ENCODE measurements at regions not wholly inside any gene's neighbourhood (a gene's known extent, or its start where the extent isn't known, plus 50 kb on each side); places are given as distances from the start of the nearest gene placed in this dataset.
"Not testable (repeated sequence)": the region's sequence is repeated elsewhere in the genome, so short reads cannot be mapped to it uniquely, and the experiment has no call there.

- no peak overlapping the region for H3K9ac ChIP-seq (ENCODE audit: low read depth in 1 of 3, low read length in 3 of 3)
- no peak overlapping the region for H3K4me3 ChIP-seq (ENCODE audit: low read length in 3 of 3)
- H3K36me3 ChIP-seq (ENCODE audit: control insufficient read depth in 3 of 3, insufficient read depth in 3 of 3, low read length in 3 of 3): no peaks in the 10 kb centered on the region
- H3K4me1 ChIP-seq (ENCODE audit: control insufficient read depth in 3 of 3, insufficient read depth in 3 of 3, low read length in 3 of 3): no peaks in the 10 kb centered on the region
- peaks cover 3 to 4% (median 4%) of the 10 kb centered on the region in 3 donors for H3K9me3 ChIP-seq (ENCODE audit: control insufficient read depth in 3 of 3, low read length in 3 of 3)
- H3K27me3 ChIP-seq (ENCODE audit: control insufficient read depth in 3 of 3, insufficient read depth in 3 of 3, low read length in 3 of 3): no peaks in the 10 kb centered on the region
- H3K27ac ChIP-seq (ENCODE audit: low read depth, low read length): no peak overlapping the region
Observed at GRCh38 chrX:817759-818300, 187.2 kb downstream of the SHOX start.

- not testable (repeated sequence) for H3K9ac ChIP-seq (ENCODE audit: low read depth in 1 of 3, low read length in 3 of 3); H3K4me3 ChIP-seq (ENCODE audit: low read length in 3 of 3); H3K9me3 ChIP-seq (ENCODE audit: control insufficient read depth in 3 of 3, low read length in 3 of 3); H3K4me1 ChIP-seq (ENCODE audit: control insufficient read depth in 3 of 3, insufficient read depth in 3 of 3, low read length in 3 of 3); H3K27ac ChIP-seq (ENCODE audit: low read depth, low read length); H3K36me3 ChIP-seq (ENCODE audit: control insufficient read depth in 3 of 3, insufficient read depth in 3 of 3, low read length in 3 of 3); H3K27me3 ChIP-seq (ENCODE audit: control insufficient read depth in 3 of 3, insufficient read depth in 3 of 3, low read length in 3 of 3)
Observed at GRCh38 chrX:817147-817546, 186.6 kb downstream of the SHOX start.

GRCh38 chrX:816411-816810 lies 185.8 kb downstream of the SHOX start:
- H3K27ac ChIP-seq (ENCODE audit: low read depth, low read length): no peak overlapping the region
- H3K4me3 ChIP-seq (ENCODE audit: low read length in 3 of 3): no peak overlapping the region
- peaks cover 3 to 4% (median 4%) of the 10 kb centered on the region in 3 donors for H3K9me3 ChIP-seq (ENCODE audit: control insufficient read depth in 3 of 3, low read length in 3 of 3)
- H3K9ac ChIP-seq (ENCODE audit: low read depth in 1 of 3, low read length in 3 of 3): no peak overlapping the region
- H3K36me3 ChIP-seq (ENCODE audit: control insufficient read depth in 3 of 3, insufficient read depth in 3 of 3, low read length in 3 of 3): no peaks in the 10 kb centered on the region
- no peaks in the 10 kb centered on the region for H3K4me1 ChIP-seq (ENCODE audit: control insufficient read depth in 3 of 3, insufficient read depth in 3 of 3, low read length in 3 of 3)
- H3K27me3 ChIP-seq (ENCODE audit: control insufficient read depth in 3 of 3, insufficient read depth in 3 of 3, low read length in 3 of 3): no peaks in the 10 kb centered on the region

DNA sequence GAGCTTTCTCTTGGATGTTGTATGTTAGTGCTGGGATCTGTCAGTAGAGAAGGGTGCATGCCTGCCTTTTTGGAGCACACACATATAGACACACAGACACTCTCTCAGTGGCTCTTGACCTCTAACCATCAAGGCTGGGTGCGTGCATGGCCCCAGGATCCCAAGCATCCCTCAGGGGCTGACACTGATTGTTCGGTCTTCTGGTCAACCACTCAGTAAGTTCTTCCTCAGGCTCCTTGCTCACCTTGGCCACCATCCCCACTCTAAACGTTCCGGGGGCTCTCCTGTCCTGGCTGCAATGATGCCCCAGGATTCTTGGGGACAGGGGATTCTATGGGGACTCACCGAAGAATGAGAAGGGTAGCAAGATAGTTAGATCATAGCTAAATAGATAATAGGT lies 179.6 kb downstream of the SHOX start:
- Histone ChIP-seq H3K27me3 (ENCODE audit: control insufficient read depth in 3 of 3, insufficient read depth in 3 of 3, low read length in 3 of 3) (peaks cover 0 to 6% (median 5%) of the 10 kb centered on the region in 3 donors), H3K36me3 (ENCODE audit: control insufficient read depth in 3 of 3, insufficient read depth in 3 of 3, low read length in 3 of 3) (no peaks in the 10 kb centered on the region), H3K4me3 (ENCODE audit: low read length in 3 of 3) (no peak overlapping the region), H3K27ac (ENCODE audit: low read depth, low read length) (no peak overlapping the region), H3K9me3 (ENCODE audit: control insufficient read depth in 3 of 3, low read length in 3 of 3) (peaks cover 0 to 4% (median 0%) of the 10 kb centered on the region in 3 donors), H3K9ac (ENCODE audit: low read depth in 1 of 3, low read length in 3 of 3) (no peak overlapping the region), H3K4me1 (ENCODE audit: control insufficient read depth in 3 of 3, insufficient read depth in 3 of 3, low read length in 3 of 3) (no peaks in the 10 kb centered on the region)

DNA sequence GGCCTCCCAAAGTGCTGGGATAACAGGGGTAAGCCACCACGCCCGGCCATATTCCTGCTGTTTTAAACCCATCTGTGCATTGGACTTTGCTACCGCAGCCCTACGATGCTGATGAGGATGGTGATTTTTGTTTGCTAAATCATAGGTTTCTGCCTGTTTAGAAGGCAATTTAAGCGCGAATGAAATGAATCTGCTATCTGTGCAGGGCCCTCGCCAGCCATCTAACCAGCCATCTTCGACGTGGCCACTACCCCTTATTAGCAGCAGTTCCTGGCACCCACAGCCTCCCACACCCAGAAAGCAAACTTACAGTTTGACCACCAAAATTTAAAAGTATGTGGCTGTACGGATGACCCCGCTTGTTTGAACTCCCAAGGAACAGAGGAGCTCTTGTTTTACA lies 178.5 kb downstream of the SHOX start:
- H3K36me3 ChIP-seq (ENCODE audit: control insufficient read depth in 3 of 3, insufficient read depth in 3 of 3, low read length in 3 of 3): no peaks in the 10 kb centered on the region
- no peaks in the 10 kb centered on the region for H3K4me1 ChIP-seq (ENCODE audit: control insufficient read depth in 3 of 3, insufficient read depth in 3 of 3, low read length in 3 of 3)
- peaks cover 0 to 2% (median 0%) of the 10 kb centered on the region in 3 donors for H3K9me3 ChIP-seq (ENCODE audit: control insufficient read depth in 3 of 3, low read length in 3 of 3)
- peaks cover 0 to 11% (median 5%) of the 10 kb centered on the region in 3 donors for H3K27me3 ChIP-seq (ENCODE audit: control insufficient read depth in 3 of 3, insufficient read depth in 3 of 3, low read length in 3 of 3)
- H3K9ac ChIP-seq (ENCODE audit: low read depth in 1 of 3, low read length in 3 of 3): no peak overlapping the region
- no peak overlapping the region for H3K4me3 ChIP-seq (ENCODE audit: low read length in 3 of 3)
- H3K27ac ChIP-seq (ENCODE audit: low read depth, low read length): no peak overlapping the region

DNA sequence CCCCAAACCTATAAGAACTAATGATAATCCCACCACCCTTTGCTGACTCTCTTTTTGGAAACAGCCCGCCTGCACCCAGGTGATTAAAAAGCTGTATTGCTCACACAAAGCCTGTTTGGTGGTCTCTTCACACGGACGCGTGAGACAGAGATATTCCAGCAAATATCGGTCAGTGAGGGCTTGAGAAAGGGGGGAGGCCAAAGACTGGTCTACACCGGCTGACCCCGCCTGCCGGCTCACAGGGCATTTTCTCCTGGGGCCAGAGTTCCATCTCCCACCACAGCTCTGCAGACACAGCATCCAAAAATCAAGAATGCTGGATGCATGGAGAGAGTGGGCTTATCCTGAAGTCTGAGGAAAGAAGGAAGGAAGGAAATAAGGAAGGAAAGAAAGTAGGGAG lies 176.0 kb downstream of the SHOX start:
- H3K36me3 ChIP-seq (ENCODE audit: control insufficient read depth in 3 of 3, insufficient read depth in 3 of 3, low read length in 3 of 3): no peaks in the 10 kb centered on the region
- no peaks in the 10 kb centered on the region for H3K4me1 ChIP-seq (ENCODE audit: control insufficient read depth in 3 of 3, insufficient read depth in 3 of 3, low read length in 3 of 3)
- peaks cover 0 to 12% (median 5%) of the 10 kb centered on the region in 3 donors for H3K27me3 ChIP-seq (ENCODE audit: control insufficient read depth in 3 of 3, insufficient read depth in 3 of 3, low read length in 3 of 3)
- no peak overlapping the region for H3K27ac ChIP-seq (ENCODE audit: low read depth, low read length)
- no peaks in the 10 kb centered on the region for H3K9me3 ChIP-seq (ENCODE audit: control insufficient read depth in 3 of 3, low read length in 3 of 3)
- no peak overlapping the region for H3K4me3 ChIP-seq (ENCODE audit: low read length in 3 of 3)
- H3K9ac ChIP-seq (ENCODE audit: low read depth in 1 of 3, low read length in 3 of 3): no peak overlapping the region

- H3K27ac ChIP-seq (ENCODE audit: low read depth, low read length): no peak overlapping the region
- peaks cover 0 to 13% (median 5%) of the 10 kb centered on the region in 3 donors for H3K27me3 ChIP-seq (ENCODE audit: control insufficient read depth in 3 of 3, insufficient read depth in 3 of 3, low read length in 3 of 3)
- H3K4me1 ChIP-seq (ENCODE audit: control insufficient read depth in 3 of 3, insufficient read depth in 3 of 3, low read length in 3 of 3): no peaks in the 10 kb centered on the region
- no peaks in the 10 kb centered on the region for H3K36me3 ChIP-seq (ENCODE audit: control insufficient read depth in 3 of 3, insufficient read depth in 3 of 3, low read length in 3 of 3)
- no peak overlapping the region for H3K4me3 ChIP-seq (ENCODE audit: low read length in 3 of 3)
- H3K9me3 ChIP-seq (ENCODE audit: control insufficient read depth in 3 of 3, low read length in 3 of 3): no peaks in the 10 kb centered on the region
- no peak overlapping the region for H3K9ac ChIP-seq (ENCODE audit: low read depth in 1 of 3, low read length in 3 of 3)
Observed at GRCh38 chrX:805988-806387, 175.4 kb downstream of the SHOX start.

- Histone ChIP-seq H3K27me3 (ENCODE audit: control insufficient read depth in 3 of 3, insufficient read depth in 3 of 3, low read length in 3 of 3) (peaks cover 0 to 13% (median 5%) of the 10 kb centered on the region in 3 donors), H3K9ac (ENCODE audit: low read depth in 1 of 3, low read length in 3 of 3) (no peak overlapping the region), H3K36me3 (ENCODE audit: control insufficient read depth in 3 of 3, insufficient read depth in 3 of 3, low read length in 3 of 3) (no peaks in the 10 kb centered on the region), H3K4me1 (ENCODE audit: control insufficient read depth in 3 of 3, insufficient read depth in 3 of 3, low read length in 3 of 3) (no peaks in the 10 kb centered on the region), H3K4me3 (ENCODE audit: low read length in 3 of 3) (no peak overlapping the region), H3K9me3 (ENCODE audit: control insufficient read depth in 3 of 3, low read length in 3 of 3) (no peaks in the 10 kb centered on the region), H3K27ac (ENCODE audit: low read depth, low read length) (no peak overlapping the region)
Observed at GRCh38 chrX:805103-805670, 174.6 kb downstream of the SHOX start.

DNA sequence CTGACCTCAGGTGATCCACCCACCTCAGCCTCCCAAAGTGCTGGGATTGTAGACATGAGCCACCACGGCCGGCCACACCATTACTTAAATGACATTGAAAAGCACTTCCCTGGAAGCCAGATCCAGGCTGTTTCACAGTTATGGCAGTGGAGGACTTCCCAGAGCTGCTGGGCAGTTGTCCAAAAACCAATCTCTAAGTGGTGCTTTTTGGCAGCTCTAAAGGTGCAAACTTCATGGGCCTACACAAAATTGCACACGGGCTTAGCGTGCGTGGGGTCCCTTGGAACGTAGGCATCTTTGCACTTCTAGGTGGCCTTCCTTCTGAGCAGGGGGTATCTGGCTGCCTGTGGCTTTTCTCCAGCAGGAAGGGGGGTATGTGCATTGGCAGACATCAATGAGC lies 172.3 kb downstream of the SHOX start:
- H3K36me3 ChIP-seq (ENCODE audit: control insufficient read depth in 3 of 3, insufficient read depth in 3 of 3, low read length in 3 of 3): no peaks in the 10 kb centered on the region
- no peak overlapping the region for H3K27ac ChIP-seq (ENCODE audit: low read depth, low read length)
- H3K9ac ChIP-seq (ENCODE audit: low read depth in 1 of 3, low read length in 3 of 3): no peak overlapping the region
- H3K4me1 ChIP-seq (ENCODE audit: control insufficient read depth in 3 of 3, insufficient read depth in 3 of 3, low read length in 3 of 3): no peaks in the 10 kb centered on the region
- H3K9me3 ChIP-seq (ENCODE audit: control insufficient read depth in 3 of 3, low read length in 3 of 3): no peaks in the 10 kb centered on the region
- peaks cover 0 to 13% (median 5%) of the 10 kb centered on the region in 3 donors for H3K27me3 ChIP-seq (ENCODE audit: control insufficient read depth in 3 of 3, insufficient read depth in 3 of 3, low read length in 3 of 3)
- no peak overlapping the region for H3K4me3 ChIP-seq (ENCODE audit: low read length in 3 of 3)

DNA sequence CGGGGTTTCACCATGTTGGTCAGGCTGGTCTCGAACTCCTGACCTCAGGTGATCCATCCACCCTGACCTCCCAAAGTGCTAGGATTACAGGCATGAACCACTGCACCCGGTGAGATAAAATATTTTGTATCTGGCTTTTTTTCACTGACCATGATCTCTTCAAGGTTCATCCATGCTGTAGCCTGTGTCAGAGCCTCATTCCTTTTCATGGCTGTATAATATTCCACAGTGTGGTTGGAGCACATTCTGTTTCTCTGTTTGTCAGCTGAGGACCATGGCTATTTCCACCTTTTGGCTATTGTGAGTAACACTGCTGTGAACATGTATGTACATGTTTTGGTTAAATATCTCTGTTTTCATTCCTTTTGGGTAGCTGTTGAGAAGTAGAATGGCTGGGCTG lies 169.2 kb downstream of the SHOX start:
- Histone ChIP-seq H3K27ac (ENCODE audit: low read depth, low read length) (no peak overlapping the region), H3K4me3 (ENCODE audit: low read length in 3 of 3) (no peak overlapping the region), H3K9ac (ENCODE audit: low read depth in 1 of 3, low read length in 3 of 3) (no peak overlapping the region), H3K4me1 (ENCODE audit: control insufficient read depth in 3 of 3, insufficient read depth in 3 of 3, low read length in 3 of 3) (no peaks in the 10 kb centered on the region), H3K27me3 (ENCODE audit: control insufficient read depth in 3 of 3, insufficient read depth in 3 of 3, low read length in 3 of 3) (peaks cover 0 to 7% (median 0%) of the 10 kb centered on the region in 3 donors), H3K36me3 (ENCODE audit: control insufficient read depth in 3 of 3, insufficient read depth in 3 of 3, low read length in 3 of 3) (no peaks in the 10 kb centered on the region), H3K9me3 (ENCODE audit: control insufficient read depth in 3 of 3, low read length in 3 of 3) (no peaks in the 10 kb centered on the region)

All from skeletal muscle tissue (tissue), 3 donors.